Prostate gland (tissue), 2 donors: ENCODE measurements at regions not wholly inside any gene's neighbourhood (a gene's known extent, or its start where the extent isn't known, plus 50 kb on each side); places are given as distances from the start of the nearest gene placed in this dataset.

ENCODE experiments used
- POLR2A ChIP-seq: fragments of 450-650 bp; IDR thresholded peaks from one replicate; pipeline ENCODE4 v1.6.1; 2016; ENCODE audit warnings: antibody characterized with exemption, mild to moderate bottlenecking
- TF ChIP-seq, protein P1 (sequence below), 4 experiments: fragments of 200-600 bp in 2 of 4; fragments of 450-650 bp in 2 of 4; sonication (generic) in 2 of 4; IDR thresholded peaks; 1 replicate in 3 of 4; 2 replicates in 1 of 4; pipeline ENCODE4 v1.5.1; 2016 to 2019; ENCODE audit warnings: antibody characterized with exemption in 4 of 4, mild to moderate bottlenecking in 2 of 4, moderate library complexity in 2 of 4

DNA sequence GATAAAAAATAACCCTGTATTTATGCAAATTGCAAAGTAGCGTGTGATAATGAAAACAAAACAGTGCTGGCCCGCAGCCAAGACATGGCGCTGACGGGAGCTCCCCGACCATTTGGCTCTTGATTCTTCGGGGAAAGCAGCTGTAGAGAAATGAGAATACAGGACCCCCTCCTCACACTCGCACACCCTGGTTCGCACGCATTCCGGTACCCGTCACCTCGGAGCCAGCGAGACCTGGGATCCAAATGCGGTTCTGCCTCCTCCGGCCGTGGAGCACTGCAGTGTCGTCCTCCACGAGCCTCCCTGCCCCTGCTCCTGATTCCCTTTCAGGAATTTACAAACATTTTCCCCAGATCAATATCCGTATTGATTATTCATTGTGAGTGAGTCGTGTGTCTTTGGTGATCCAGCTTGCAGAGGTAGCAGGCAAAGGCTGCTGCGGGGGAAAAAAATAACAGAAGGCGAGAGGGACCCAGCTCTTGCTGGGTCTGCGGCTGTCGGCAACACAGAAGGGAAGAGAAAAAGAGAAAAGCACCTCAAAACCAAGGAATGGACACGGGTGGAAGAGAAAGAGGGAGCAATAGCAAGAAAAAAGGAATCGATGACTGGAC, 184.1 kb upstream of the ZFHX3 start:
- TF ChIP-seq, protein P1, sequence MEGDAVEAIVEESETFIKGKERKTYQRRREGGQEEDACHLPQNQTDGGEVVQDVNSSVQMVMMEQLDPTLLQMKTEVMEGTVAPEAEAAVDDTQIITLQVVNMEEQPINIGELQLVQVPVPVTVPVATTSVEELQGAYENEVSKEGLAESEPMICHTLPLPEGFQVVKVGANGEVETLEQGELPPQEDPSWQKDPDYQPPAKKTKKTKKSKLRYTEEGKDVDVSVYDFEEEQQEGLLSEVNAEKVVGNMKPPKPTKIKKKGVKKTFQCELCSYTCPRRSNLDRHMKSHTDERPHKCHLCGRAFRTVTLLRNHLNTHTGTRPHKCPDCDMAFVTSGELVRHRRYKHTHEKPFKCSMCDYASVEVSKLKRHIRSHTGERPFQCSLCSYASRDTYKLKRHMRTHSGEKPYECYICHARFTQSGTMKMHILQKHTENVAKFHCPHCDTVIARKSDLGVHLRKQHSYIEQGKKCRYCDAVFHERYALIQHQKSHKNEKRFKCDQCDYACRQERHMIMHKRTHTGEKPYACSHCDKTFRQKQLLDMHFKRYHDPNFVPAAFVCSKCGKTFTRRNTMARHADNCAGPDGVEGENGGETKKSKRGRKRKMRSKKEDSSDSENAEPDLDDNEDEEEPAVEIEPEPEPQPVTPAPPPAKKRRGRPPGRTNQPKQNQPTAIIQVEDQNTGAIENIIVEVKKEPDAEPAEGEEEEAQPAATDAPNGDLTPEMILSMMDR (IDR thresholded peaks at IDR 0.05) = no peak
- TF ChIP-seq POLR2A = no peak
